KMS-11 (cell line): ENCODE measurements at regions not wholly inside any gene's neighbourhood (a gene's known extent, or its start where the extent isn't known, plus 50 kb on each side); places are given as distances from the start of the nearest gene placed in this dataset.
"Not testable (repeated sequence)": the region's sequence is repeated elsewhere in the genome, so short reads cannot be mapped to it uniquely, and the experiment has no call there.

ENCODE experiments used
- H2AFZ ChIP-seq: fragments of 200-600 bp; sonication (generic); 2 replicates; pipeline ENCODE4 v1.6.1; 2016; ENCODE audit warnings: antibody characterized with exemption, mixed run types, low read depth
- H3K27ac ChIP-seq: fragments of 200-600 bp; sonication (generic); 2 replicates; pipeline ENCODE4 v1.6.1; 2016; ENCODE audit warnings: mild to moderate bottlenecking, mixed run types
- H3K27me3 ChIP-seq: fragments of 200-600 bp; sonication (generic); 2 replicates; pipeline ENCODE4 v1.6.1; 2017; ENCODE audit warnings: mild to moderate bottlenecking, low read depth, mixed run types, moderate library complexity; ENCODE audit not compliant: insufficient read depth
- H3K36me3 ChIP-seq: fragments of 200-600 bp; sonication (generic); 2 replicates; pipeline ENCODE4 v1.6.1; 2017; ENCODE audit warnings: mild to moderate bottlenecking, mixed run types; ENCODE audit not compliant: insufficient read depth
- H3K4me1 ChIP-seq: fragments of 200-600 bp; sonication (generic); 2 replicates; pipeline ENCODE4 v1.6.1; 2016; ENCODE audit warnings: mild to moderate bottlenecking, low read depth, mixed run types; ENCODE audit not compliant: poor library complexity, severe bottlenecking
- H3K4me2 ChIP-seq: fragments of 200-600 bp; sonication (generic); 2 replicates; pipeline ENCODE4 v1.7.0; 2016; ENCODE audit warnings: mild to moderate bottlenecking, mixed run types
- H3K4me3 ChIP-seq: fragments of 200-600 bp; sonication (generic); IDR thresholded peaks from 2 replicates; pipeline ENCODE4 v1.6.1; 2017; ENCODE audit warnings: low read depth, low read length, mixed read lengths; ENCODE audit not compliant: insufficient read depth
- H3K79me2 ChIP-seq: fragments of 200-600 bp; sonication (generic); 2 replicates; pipeline ENCODE4 v1.6.1; 2016; ENCODE audit warnings: low read depth, mixed run types; ENCODE audit not compliant: insufficient read depth
- H3K9ac ChIP-seq: fragments of 200-600 bp; sonication (generic); 2 replicates; pipeline ENCODE4 v1.6.1; 2016; ENCODE audit warnings: mild to moderate bottlenecking, mixed run types
- H4K20me1 ChIP-seq: fragments of 200-600 bp; sonication (generic); 2 replicates; pipeline ENCODE4 v1.6.1; 2016; ENCODE audit warnings: mild to moderate bottlenecking, mixed run types; ENCODE audit not compliant: insufficient read depth
- CTCF ChIP-seq: fragments of 200-600 bp; sonication (generic); conservative IDR thresholded peaks from 2 replicates; pipeline ENCODE4 v1.6.1; 2017; ENCODE audit warnings: low read depth, mild to moderate bottlenecking, antibody characterized with exemption, low read length, moderate library complexity, mixed read lengths

GRCh38 chr2:138269765-138270164 lies 231.8 kb upstream of the SPOPL start:
- Histone ChIP-seq H3K4me3 (no peak overlapping the region), H3K36me3 (no peaks in the 10 kb centered on the region), H3K79me2 (no peaks in the 10 kb centered on the region), H3K9ac (no peak overlapping the region), H3K27ac (no peak overlapping the region), H3K4me1 (no peaks in the 10 kb centered on the region), H4K20me1 (no peaks in the 10 kb centered on the region), H3K4me2 (no peak overlapping the region), H2AFZ (no peak overlapping the region), H3K27me3 (no peaks in the 10 kb centered on the region)
- TF ChIP-seq CTCF: no peak

- Histone ChIP-seq H3K9ac (no peak overlapping the region), H3K36me3 (no peaks in the 10 kb centered on the region), H3K27ac (no peak overlapping the region), H3K4me1 (no peaks in the 10 kb centered on the region), H2AFZ (no peak overlapping the region), H3K4me2 (no peak overlapping the region), H4K20me1 (no peaks in the 10 kb centered on the region), H3K27me3 (no peaks in the 10 kb centered on the region), H3K4me3 (no peak overlapping the region), H3K79me2 (no peaks in the 10 kb centered on the region)
- TF ChIP-seq CTCF: no peak
Observed at GRCh38 chr2:138271467-138271866, 230.1 kb upstream of the SPOPL start.

- Histone ChIP-seq H3K4me3 (no peak overlapping the region), H2AFZ (no peak overlapping the region), H3K4me2 (no peak overlapping the region), H3K36me3 (no peaks in the 10 kb centered on the region), H3K27ac (no peak overlapping the region), H3K4me1 (no peaks in the 10 kb centered on the region), H3K27me3 (no peaks in the 10 kb centered on the region), H4K20me1 (no peaks in the 10 kb centered on the region), H3K79me2 (no peaks in the 10 kb centered on the region), H3K9ac (no peak overlapping the region)
- no peak for TF ChIP-seq CTCF
Observed at GRCh38 chr2:138272524-138273195, 228.9 kb upstream of the SPOPL start.

- H3K4me1 ChIP-seq, H4K20me1 ChIP-seq, H2AFZ ChIP-seq, H3K4me3 ChIP-seq, H3K27me3 ChIP-seq, H3K79me2 ChIP-seq, H3K4me2 ChIP-seq, H3K27ac ChIP-seq, H3K36me3 ChIP-seq, H3K9ac ChIP-seq: not testable (repeated sequence)
Observed at GRCh38 chr2:138273280-138273679, 228.3 kb upstream of the SPOPL start.

DNA sequence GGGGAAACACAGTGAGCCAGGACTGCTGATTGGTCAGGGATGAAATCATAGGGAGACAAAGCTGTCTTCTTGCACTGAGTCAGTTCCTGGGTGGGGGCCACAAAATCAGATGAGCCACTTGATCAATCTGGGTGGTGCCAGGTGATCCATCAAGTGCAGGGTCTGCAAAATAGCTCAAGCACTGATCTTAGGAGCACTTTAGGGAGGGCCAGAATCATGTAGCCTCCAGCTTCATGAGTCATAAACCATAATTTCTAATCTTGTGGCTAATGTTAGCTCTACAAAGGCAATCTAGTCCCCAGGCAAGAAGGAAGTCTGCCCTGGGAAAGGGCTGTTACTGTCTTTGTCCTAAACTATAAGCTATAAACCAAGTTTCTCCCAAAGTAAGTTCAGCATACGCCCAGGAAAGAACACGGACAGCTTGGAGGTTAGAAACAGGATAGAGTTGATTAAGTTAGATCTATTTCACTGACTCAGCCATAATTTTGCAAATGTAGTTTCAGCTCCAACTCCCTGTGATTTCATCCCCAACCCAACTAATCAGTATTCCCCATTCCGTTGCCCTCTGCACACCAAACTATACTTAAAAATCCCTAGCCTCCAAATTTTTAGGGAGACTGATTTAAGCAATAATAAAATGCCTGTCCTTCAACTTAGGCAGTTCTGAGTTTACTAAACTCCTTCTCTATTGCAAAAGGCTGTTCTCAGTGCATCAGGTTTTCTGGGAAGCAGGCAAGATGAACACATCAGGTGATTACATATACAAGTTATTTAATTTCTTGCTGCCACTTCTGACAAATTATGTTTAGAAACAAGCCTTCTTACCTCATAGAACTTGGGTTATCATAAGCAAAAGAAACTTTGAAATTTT lies 226.9 kb upstream of the SPOPL start:
- TF ChIP-seq CTCF: no peak
- Histone ChIP-seq H4K20me1 (no peaks in the 10 kb centered on the region), H3K27me3 (no peaks in the 10 kb centered on the region), H3K4me1 (no peaks in the 10 kb centered on the region), H3K27ac (no peak overlapping the region), H3K9ac (no peak overlapping the region), H2AFZ (no peak overlapping the region), H3K79me2 (no peaks in the 10 kb centered on the region), H3K4me2 (no peak overlapping the region), H3K36me3 (no peaks in the 10 kb centered on the region), H3K4me3 (no peak overlapping the region)
